ENCODE measurements at regions not wholly inside any gene's neighbourhood (a gene's known extent, or its start where the extent isn't known, plus 50 kb on each side); places are given as distances from the start of the nearest gene placed in this dataset.

- no peaks in the 10 kb centered on the region for H3K36me3 Mint-ChIP-seq (ENCODE audit: low read depth)
Observed at GRCh38 chr1:163821679-163822078, 499.9 kb downstream of the NUF2 start.

DNA sequence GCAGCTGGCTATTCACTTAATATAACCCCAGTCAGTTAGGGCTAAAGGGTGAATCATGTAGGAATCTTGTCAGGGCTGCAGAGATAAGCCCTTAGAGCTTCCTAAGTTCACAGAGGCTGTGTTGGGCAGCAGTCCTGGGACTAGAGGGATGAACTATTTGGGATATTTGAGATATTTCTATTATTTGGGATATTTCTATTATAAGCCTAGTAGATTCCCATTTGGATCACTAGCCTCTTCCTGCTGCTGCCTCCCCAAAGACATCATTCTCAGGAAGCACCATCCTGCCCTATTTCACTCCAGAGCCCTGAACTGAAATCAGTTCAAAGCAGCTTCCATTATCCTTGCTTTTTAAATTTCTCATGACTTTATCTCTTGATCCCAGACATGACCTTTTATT lies 501.3 kb downstream of the NUF2 start:
- Mint-ChIP-seq H3K27ac (no peak overlapping the region), H3K4me3 (no peak overlapping the region), H3K36me3 (ENCODE audit: low read depth) (no peaks in the 10 kb centered on the region), H3K27me3 (no peaks in the 10 kb centered on the region), H3K4me1 (ENCODE audit: low read depth) (no peaks in the 10 kb centered on the region), H3K9me3 (no peaks in the 10 kb centered on the region)
- intact Hi-C loops (cut with micrococcal nuclease), result no loop called here

More at GRCh38 chr1:163821679-163822078, 499.9 kb downstream of the NUF2 start:
- no peaks in the 10 kb centered on the region for H3K27me3 Mint-ChIP-seq
- no peaks in the 10 kb centered on the region for H3K4me1 Mint-ChIP-seq (ENCODE audit: low read depth)
- H3K4me3 Mint-ChIP-seq, result no peak overlapping the region
- H3K27ac Mint-ChIP-seq, result no peak overlapping the region
- no peaks in the 10 kb centered on the region for H3K9me3 Mint-ChIP-seq
- intact Hi-C loops (cut with micrococcal nuclease), result no loop called here

DNA sequence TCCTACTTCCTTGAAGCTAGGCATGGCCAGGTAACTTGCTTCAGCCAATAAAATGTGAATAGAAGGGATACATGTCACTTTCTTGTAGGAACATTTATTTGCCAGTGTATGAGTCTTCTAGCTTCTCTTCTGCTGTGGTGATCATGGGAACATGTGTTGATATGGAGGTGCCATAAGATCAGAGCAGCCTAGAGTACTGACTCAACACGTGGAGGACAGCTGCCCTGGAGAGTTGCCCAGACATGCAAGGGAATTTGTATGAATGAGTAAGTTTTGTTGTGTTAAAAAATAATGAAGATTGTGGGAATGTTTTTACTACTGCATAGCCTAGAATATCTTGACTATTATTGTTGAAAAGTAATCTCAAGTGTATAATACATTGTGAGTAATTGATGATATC lies 502.3 kb downstream of the NUF2 start:
- no peaks in the 10 kb centered on the region for H3K9me3 Mint-ChIP-seq
- no peak overlapping the region for H3K4me3 Mint-ChIP-seq
- no peaks in the 10 kb centered on the region for H3K27me3 Mint-ChIP-seq
- H3K4me1 Mint-ChIP-seq (ENCODE audit: low read depth), result no peaks in the 10 kb centered on the region
- intact Hi-C loops (cut with micrococcal nuclease), result no loop called here
- no peak overlapping the region for H3K27ac Mint-ChIP-seq
- no peaks in the 10 kb centered on the region for H3K36me3 Mint-ChIP-seq (ENCODE audit: low read depth)

DNA sequence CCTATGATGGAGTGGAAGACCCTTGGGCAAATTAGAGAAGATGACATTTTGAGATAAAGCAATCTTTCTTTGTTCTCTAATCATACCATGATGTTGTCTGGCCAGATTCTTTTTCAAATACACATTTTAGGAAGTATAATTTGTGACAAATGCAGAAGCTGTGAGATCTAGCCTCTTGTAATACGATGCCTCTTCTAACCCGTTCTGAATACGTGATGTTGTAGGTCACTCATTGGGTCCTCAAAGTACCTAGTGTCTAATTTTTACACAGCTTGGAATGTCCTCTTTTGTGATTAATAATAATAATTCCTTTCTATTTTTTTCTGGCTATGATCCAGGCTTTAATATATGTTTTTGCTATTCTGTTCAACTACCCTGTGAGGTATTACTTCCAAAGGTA lies 502.7 kb downstream of the NUF2 start:
- intact Hi-C loops (cut with micrococcal nuclease), result no loop called here
- Mint-ChIP-seq H3K27me3 (no peaks in the 10 kb centered on the region), H3K9me3 (no peaks in the 10 kb centered on the region), H3K4me3 (no peak overlapping the region), H3K4me1 (ENCODE audit: low read depth) (no peaks in the 10 kb centered on the region), H3K36me3 (ENCODE audit: low read depth) (no peaks in the 10 kb centered on the region), H3K27ac (no peak overlapping the region)

GRCh38 chr1:163826500-163826899 lies 504.7 kb downstream of the NUF2 start:
- H3K9me3 Mint-ChIP-seq, result no peaks in the 10 kb centered on the region
- intact Hi-C loops (cut with micrococcal nuclease), result no loop called here
- H3K27ac Mint-ChIP-seq, result no peak overlapping the region
- no peaks in the 10 kb centered on the region for H3K4me1 Mint-ChIP-seq (ENCODE audit: low read depth)
- no peak overlapping the region for H3K4me3 Mint-ChIP-seq
- H3K27me3 Mint-ChIP-seq, result no peaks in the 10 kb centered on the region
- no peaks in the 10 kb centered on the region for H3K36me3 Mint-ChIP-seq (ENCODE audit: low read depth)

- Mint-ChIP-seq H3K4me3 (no peak overlapping the region), H3K27ac (no peak overlapping the region), H3K4me1 (ENCODE audit: low read depth) (no peaks in the 10 kb centered on the region), H3K36me3 (ENCODE audit: low read depth) (no peaks in the 10 kb centered on the region), H3K9me3 (peaks cover 17% of the 10 kb centered on the region), H3K27me3 (no peaks in the 10 kb centered on the region)
- intact Hi-C loops (cut with micrococcal nuclease), result no loop called here
Observed at GRCh38 chr1:163834778-163835177, 513.0 kb downstream of the NUF2 start.

- no peaks in the 10 kb centered on the region for H3K27me3 Mint-ChIP-seq
- no peaks in the 10 kb centered on the region for H3K4me1 Mint-ChIP-seq (ENCODE audit: low read depth)
- no peaks in the 10 kb centered on the region for H3K36me3 Mint-ChIP-seq (ENCODE audit: low read depth)
- H3K27ac Mint-ChIP-seq, result no peak overlapping the region
- peaks cover 17% of the 10 kb centered on the region for H3K9me3 Mint-ChIP-seq
- intact Hi-C loops (cut with micrococcal nuclease), result no loop called here
- H3K4me3 Mint-ChIP-seq, result no peak overlapping the region
Observed at GRCh38 chr1:163836481-163836880, 514.7 kb downstream of the NUF2 start.

GRCh38 chr1:163837206-163837605 lies 515.5 kb downstream of the NUF2 start:
- H3K9me3 Mint-ChIP-seq, result peaks cover 17% of the 10 kb centered on the region
- no peak overlapping the region for H3K4me3 Mint-ChIP-seq
- H3K4me1 Mint-ChIP-seq (ENCODE audit: low read depth), result no peaks in the 10 kb centered on the region
- H3K27me3 Mint-ChIP-seq, result no peaks in the 10 kb centered on the region
- no peak overlapping the region for H3K27ac Mint-ChIP-seq
- intact Hi-C loops (cut with micrococcal nuclease), result no loop called here
- no peaks in the 10 kb centered on the region for H3K36me3 Mint-ChIP-seq (ENCODE audit: low read depth)

DNA sequence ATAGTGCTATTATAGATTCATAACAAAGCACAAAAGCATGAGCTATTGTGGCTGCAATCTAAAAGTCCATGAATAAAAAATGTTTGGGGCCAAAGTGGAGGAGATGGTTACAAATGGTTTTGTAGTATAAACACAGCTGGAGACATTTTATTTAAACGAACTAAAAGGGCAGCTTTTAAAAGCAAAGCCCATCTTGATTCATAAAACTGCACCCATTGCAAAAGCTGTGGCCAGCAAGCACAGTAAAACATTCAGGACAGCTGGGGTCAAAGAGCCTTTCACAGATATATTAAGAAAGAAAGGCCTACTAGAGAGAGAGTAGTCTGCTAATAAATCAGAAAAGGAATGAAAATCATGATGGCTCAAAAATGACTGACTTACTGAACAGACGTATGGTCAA lies 520.8 kb downstream of the NUF2 start:
- no peaks in the 10 kb centered on the region for H3K27me3 Mint-ChIP-seq

DNA sequence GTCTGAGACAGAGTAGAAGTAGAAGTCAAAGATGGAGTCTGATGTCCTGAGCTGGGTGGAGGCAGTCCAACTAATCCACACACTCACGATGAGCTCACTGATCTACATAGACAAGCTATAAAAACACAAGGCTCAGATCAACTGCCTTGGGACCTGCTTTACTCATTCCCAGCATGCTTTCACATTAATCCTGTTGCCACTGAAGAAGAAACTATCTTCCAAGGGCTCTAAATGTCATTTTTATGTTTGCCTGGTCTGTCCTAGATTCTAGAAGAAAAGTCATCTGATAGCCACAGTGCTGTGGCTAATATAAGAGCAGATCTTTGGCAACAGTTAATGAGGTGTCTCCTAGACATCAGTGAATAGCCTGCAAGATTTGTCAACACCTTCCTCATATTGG lies 522.7 kb downstream of the NUF2 start:
- no peak overlapping the region for H3K27ac Mint-ChIP-seq
- H3K9me3 Mint-ChIP-seq, result peaks cover 9% of the 10 kb centered on the region
- no peaks in the 10 kb centered on the region for H3K4me1 Mint-ChIP-seq (ENCODE audit: low read depth)
- no peak overlapping the region for H3K4me3 Mint-ChIP-seq
- no peaks in the 10 kb centered on the region for H3K36me3 Mint-ChIP-seq (ENCODE audit: low read depth)
- intact Hi-C loops (cut with micrococcal nuclease), result no loop called here
- H3K27me3 Mint-ChIP-seq, result no peaks in the 10 kb centered on the region

More for the DNA sequence above, 520.8 kb downstream of the NUF2 start:
- H3K4me1 Mint-ChIP-seq (ENCODE audit: low read depth), result no peaks in the 10 kb centered on the region
- no peak overlapping the region for H3K4me3 Mint-ChIP-seq
- no peak overlapping the region for H3K27ac Mint-ChIP-seq
- no peaks in the 10 kb centered on the region for H3K36me3 Mint-ChIP-seq (ENCODE audit: low read depth)
- peaks cover 9% of the 10 kb centered on the region for H3K9me3 Mint-ChIP-seq
- intact Hi-C loops (cut with micrococcal nuclease), result no loop called here

DNA sequence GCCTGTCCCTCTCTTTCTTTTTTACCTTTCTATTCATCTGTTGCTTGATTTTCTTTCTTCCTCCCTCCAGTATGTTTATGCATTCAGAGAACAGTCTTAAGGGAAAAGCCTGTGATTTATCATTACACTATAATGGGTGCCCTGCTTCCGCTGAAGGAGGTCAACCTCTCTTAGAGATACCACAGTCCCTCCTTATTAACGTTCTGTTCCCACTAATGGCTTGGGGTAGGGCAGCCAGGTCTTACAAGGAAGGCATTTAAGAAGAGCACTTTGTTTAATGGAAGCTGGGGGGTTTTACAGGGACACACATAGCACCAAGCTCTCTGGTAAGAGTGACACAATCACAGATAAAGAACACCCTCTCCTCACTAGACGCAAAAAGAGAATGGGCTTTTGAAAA lies 523.5 kb downstream of the NUF2 start:
- no peaks in the 10 kb centered on the region for H3K4me1 Mint-ChIP-seq (ENCODE audit: low read depth)
- H3K36me3 Mint-ChIP-seq (ENCODE audit: low read depth), result no peaks in the 10 kb centered on the region
- intact Hi-C loops (cut with micrococcal nuclease), result no loop called here
- H3K4me3 Mint-ChIP-seq, result no peak overlapping the region
- peaks cover 9% of the 10 kb centered on the region for H3K9me3 Mint-ChIP-seq
- no peaks in the 10 kb centered on the region for H3K27me3 Mint-ChIP-seq
- H3K27ac Mint-ChIP-seq, result no peak overlapping the region

- Mint-ChIP-seq H3K9me3 (peaks cover 10% of the 10 kb centered on the region), H3K27ac (no peak overlapping the region), H3K4me3 (no peak overlapping the region), H3K27me3 (no peaks in the 10 kb centered on the region), H3K4me1 (ENCODE audit: low read depth) (no peaks in the 10 kb centered on the region), H3K36me3 (ENCODE audit: low read depth) (no peaks in the 10 kb centered on the region)
- intact Hi-C loops (cut with micrococcal nuclease), result no loop called here
Observed at GRCh38 chr1:163863731-163864130, 542.0 kb downstream of the NUF2 start.

GRCh38 chr1:163864207-163864606 lies 542.5 kb downstream of the NUF2 start:
- Mint-ChIP-seq H3K36me3 (ENCODE audit: low read depth) (no peaks in the 10 kb centered on the region), H3K9me3 (peaks cover 10% of the 10 kb centered on the region), H3K4me1 (ENCODE audit: low read depth) (no peaks in the 10 kb centered on the region), H3K27me3 (no peaks in the 10 kb centered on the region), H3K27ac (no peak overlapping the region), H3K4me3 (no peak overlapping the region)
- intact Hi-C loops (cut with micrococcal nuclease), result no loop called here

DNA sequence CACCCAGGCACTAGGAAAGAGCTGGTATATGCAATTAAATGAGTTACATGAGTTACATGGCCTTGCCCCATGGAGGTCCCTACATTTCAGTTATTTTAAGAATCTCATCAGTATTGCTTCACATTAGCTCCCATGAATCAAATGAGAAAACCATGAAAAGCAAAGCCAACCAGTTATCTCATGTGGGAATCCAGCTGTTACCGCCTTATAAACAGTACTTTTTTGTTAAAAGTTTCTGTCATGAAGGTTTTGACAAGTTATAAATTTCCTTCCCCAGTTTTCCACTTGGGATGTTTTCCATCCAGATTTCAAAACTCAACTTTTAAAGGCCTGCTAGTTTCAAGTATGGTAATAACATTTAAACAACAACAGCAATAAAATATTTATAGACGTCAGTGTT lies 544.8 kb downstream of the NUF2 start:
- no peak overlapping the region for H3K4me3 Mint-ChIP-seq
- H3K9me3 Mint-ChIP-seq, result peaks cover 10% of the 10 kb centered on the region
- no peaks in the 10 kb centered on the region for H3K36me3 Mint-ChIP-seq (ENCODE audit: low read depth)
- H3K27me3 Mint-ChIP-seq, result no peaks in the 10 kb centered on the region
- no peaks in the 10 kb centered on the region for H3K4me1 Mint-ChIP-seq (ENCODE audit: low read depth)
- no peak overlapping the region for H3K27ac Mint-ChIP-seq
- intact Hi-C loops (cut with micrococcal nuclease), result no loop called here

GRCh38 chr1:163870666-163871065 lies 548.9 kb downstream of the NUF2 start:
- no peak overlapping the region for H3K4me3 Mint-ChIP-seq
- intact Hi-C loops (cut with micrococcal nuclease), result no loop called here
- H3K4me1 Mint-ChIP-seq (ENCODE audit: low read depth), result no peaks in the 10 kb centered on the region
- no peak overlapping the region for H3K27ac Mint-ChIP-seq
- peaks cover 10% of the 10 kb centered on the region for H3K9me3 Mint-ChIP-seq
- H3K27me3 Mint-ChIP-seq, result no peaks in the 10 kb centered on the region
- H3K36me3 Mint-ChIP-seq (ENCODE audit: low read depth), result no peaks in the 10 kb centered on the region

Measured in dendritic cell treated with granulocyte-macrophage colony-stimulating factor and Interleukin-4, amounts not matched to agents 40 ng/mL and 50 ng/mL, for 4 days (primary cell).